ENCODE measurements at regions not wholly inside any gene's neighbourhood (a gene's known extent, or its start where the extent isn't known, plus 50 kb on each side); places are given as distances from the start of the nearest gene placed in this dataset.

GRCh38 chrX:131826572-131826971, 196.5 kb upstream of the STK26 start:
- TF ChIP-seq CTCF (IDR thresholded peaks at IDR 0.05; ENCODE audit: low read depth, low read length), result no peak
- no peak for TF ChIP-seq POLR2A (IDR thresholded peaks at IDR 0.05; ENCODE audit: extremely low read depth, insufficient read length)

All from NB4 (cell line).